IPS-NIHi11 (cell line): ENCODE measurements at regions not wholly inside any gene's neighbourhood (a gene's known extent, or its start where the extent isn't known, plus 50 kb on each side); places are given as distances from the start of the nearest gene placed in this dataset.

ENCODE experiments used
- DNase-seq: peaks from one replicate; pipeline ENCODE4 v3.0.0; 2012; ENCODE audit warnings: mixed read lengths, low spot score

DNA sequence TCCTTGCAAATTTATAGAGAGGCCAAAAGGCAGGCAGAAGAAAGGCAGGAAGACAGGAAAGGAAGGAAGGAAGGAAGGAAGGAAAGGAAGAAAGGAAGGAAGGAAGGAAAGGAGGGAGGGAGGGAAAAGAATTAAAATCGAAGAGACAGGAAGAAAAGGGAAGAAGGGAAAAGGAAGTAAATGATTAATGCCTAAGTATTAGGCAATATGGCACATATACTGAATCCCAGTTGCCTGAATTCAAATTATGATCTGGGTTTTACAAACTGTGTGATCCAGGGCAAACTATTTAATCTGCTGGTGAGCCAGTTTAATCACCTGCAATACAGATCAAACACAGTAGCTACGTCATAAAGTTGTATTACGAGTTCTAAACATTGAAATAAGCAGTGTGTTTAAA is 983.6 kb downstream of the FLRT2 start:
- DNase-seq: no peak

DNA sequence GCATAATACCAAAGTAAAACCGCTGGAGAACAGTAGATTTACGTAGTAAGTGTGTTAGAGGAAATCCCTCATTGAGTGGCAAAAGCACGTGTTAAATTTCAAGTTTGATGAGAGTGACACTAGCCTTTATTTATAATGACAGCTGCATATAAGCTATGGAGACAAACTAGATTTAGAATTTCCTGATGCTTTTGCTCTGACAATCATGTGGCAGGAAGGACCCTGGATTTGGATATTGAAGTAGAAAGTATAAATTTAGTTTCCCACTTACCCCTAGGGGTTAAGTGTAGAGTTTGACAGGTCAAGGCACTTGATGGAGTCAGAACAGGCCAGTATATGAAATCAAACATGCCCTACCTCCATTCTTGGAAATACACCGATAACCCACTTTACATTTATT is 983.1 kb downstream of the FLRT2 start:
- DNase-seq: no peak

DNA sequence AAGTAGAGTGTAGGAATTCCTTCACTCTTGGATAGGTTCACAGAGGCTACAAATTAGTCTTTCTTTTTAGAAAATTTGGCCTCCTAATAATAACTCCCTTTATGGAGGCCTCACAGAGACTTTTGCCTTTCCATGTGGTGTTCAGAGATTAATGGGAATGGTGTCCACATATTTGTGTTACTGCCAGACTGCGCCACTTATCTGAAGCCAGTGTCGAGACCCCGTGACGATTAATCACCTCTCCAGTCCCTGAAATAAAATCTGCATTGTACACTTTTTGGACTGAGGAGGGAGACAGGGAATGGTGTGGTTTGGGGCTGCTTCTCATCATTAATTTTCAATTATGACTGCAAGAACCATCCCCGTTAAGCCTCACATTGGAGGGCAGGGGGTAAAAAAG is 980.5 kb downstream of the FLRT2 start:
- DNase-seq: no peak

DNA sequence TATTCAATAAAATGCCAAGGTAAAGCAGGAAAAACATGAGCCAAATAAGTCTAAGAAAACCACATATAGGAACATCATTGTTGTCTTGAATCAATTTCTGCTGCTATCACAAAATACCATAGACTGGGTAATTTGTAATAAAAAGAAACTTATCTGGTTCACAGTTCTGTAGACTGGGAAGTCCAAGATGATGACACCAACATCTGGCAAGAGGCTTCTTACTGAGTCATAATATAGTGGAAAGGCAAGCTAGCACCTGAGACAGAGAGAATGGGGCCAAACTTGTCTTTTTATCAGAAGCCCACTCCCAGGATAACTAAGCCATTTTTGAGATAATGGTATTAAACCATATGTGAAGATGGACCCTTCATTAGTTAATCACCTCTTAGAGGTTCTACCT is 975.9 kb downstream of the FLRT2 start:
- no peak for DNase-seq

DNA sequence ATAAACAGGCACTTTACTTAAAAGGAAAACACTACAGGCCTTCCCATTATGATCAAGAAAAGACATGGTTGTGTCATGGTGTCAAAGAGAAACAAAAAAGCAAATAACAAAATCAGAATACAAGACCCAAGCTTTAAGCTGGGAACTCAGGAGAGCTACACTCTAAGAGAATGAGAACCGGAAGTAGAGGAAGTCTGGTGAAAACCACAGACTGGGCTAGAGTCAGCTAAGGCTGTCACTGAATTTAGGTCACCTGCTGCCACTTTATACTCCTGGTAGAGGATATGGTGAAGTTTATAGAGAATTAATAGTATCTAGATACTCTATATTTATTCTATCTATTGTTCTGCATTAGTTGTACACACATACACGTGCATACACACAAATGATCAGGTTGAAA is 971.7 kb downstream of the FLRT2 start:
- no peak for DNase-seq

DNA sequence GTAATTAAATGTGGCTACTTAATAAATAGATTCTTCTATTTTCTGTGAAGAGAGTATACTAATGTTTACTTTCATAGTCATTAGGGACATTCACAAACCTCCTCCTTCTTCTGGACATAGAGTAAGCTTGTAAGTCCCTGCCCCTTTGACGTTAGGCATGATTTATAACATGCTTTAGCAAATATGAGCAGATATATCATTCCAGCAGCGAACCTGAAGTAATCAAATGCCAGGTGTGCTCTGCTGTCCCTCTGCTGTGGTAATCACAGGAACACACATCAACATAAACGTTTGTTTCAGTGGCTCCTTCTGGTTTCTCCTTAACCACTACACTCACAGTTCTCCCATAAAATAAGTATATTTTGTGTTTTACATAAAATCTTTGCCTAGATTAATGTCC is 961.8 kb downstream of the FLRT2 start:
- no peak for DNase-seq

DNA sequence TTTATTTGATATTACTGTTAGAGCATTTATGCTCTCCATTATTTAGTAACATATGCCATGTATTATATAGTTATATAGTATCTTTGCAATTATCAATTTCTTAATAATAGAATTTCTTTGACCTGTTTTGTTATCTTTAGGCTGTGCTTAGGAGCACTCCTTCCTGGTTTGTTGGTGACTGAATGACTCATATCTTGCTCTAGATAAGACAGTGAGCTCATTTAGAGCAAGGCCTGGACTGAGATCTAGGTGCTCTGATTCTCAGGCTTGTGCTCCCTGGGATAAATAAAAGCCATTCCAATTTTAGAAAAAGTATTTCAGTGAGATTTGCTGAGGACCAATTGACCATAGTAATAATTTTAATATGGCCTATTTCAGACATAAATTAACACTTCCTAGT is 951.2 kb downstream of the FLRT2 start:
- no peak for DNase-seq

DNA sequence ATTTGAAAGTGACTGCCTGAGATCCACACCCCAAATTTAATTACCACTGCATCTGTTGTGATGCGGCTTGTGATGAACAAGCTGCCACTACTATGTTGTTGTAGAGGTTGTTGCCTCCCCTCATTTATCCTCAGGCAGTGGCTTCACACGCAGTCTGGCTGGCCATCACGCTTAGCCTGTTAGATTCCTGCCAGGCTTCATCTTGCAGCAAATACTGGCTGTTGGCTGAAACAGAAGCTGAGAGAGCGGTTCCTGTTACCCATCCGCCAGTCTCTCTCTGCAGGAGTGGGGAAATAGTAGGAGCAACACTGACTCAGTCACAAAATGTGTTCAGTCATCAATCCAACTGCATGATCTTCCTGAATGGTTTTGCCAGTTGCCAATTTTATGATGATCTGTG is 934.4 kb downstream of the FLRT2 start:
- DNase-seq: no peak

DNA sequence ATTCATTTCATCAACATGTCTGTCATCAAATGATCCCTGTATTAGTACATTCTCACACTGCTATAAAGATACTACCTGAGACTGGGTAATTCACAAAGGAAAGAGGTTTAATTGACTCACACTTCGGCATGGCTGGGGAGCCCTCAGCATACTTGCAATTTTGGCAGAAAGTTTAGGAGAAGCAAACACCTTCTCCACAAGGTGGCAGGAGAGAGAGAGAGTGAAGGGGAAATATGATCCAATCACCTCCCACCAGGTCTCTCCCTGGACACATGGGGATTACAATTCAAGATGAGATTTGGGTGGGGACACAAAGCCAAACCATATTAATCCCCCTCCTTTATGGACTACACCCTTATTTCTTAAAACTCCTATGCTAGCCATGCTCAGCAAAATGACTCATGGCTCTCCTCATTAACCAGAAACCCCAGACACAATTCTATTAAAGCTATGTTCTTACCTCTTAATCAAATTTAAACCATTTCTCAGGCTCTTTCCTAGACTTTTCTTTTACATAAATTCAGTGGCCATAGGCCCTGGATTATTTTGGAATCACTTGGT is 932.3 kb downstream of the FLRT2 start:
- DNase-seq: peak; percentile 12

DNA sequence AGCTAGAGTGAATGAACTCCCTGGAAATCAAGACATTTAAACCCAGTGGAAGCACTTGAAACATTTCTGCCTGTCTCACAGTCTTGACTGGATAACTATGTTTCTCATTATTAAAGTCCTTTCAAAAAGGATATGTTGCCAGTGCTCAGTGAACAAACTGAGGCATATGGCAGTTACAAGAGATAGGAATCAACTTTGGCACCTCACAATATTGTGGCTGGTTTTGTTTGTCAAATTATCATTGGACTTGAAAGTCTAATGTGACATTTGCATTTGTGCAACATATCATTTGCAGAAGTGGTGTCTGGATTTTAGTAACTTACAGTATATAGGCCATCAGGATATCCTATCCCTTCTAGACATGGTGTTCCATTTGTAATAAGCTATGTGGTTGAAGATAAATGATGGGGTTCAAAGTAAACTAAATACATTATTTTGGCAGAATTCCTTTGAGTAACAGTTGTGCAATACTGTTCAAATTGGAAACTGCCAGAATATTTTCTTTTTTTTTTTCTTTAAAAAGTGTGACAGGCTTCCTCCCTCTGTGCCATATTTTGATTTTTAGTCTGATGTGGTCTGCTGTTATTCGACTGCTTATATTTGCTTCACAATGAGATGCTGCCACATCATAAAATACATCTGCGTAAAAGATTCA is 927.7 kb downstream of the FLRT2 start:
- DNase-seq: no peak

DNA sequence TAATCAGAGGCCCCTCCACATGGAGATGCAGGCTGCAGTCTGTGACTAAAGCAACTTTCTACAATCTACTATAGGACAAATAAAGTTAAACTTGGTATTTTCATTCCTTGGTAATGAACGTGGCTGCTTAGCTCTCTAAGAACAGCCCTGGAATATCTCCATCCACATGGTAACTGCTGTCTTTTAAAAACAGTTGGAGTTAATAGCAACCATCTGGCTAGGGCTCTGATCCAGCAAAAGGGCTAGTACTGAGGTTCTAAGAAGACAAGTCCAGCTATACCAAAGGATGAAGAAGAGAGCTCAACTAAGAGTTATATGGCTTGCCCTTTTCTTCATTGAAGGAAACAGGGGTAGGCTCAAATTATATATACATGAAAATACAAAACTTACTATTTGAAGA is 920.1 kb downstream of the FLRT2 start:
- DNase-seq: no peak

DNA sequence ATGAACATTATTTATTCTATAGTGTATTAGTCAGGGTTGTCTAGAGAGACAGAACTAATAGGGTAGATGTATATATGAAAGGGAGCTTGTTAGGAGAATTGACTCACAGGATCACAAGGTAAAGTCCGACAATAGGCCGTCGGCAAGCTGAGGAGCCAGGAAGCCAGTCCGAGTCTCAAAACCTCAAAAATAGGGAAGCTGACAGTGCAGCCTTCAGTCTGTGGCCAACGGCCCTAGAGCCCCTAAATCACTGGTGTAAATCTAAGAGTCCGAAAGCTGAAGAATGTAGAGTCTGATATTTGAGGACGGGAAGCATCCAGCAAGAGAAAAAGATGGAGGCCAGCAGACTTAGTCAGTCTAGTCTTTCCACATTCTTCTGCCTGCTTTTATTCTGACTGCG is 912.2 kb downstream of the FLRT2 start:
- DNase-seq: no peak

DNA sequence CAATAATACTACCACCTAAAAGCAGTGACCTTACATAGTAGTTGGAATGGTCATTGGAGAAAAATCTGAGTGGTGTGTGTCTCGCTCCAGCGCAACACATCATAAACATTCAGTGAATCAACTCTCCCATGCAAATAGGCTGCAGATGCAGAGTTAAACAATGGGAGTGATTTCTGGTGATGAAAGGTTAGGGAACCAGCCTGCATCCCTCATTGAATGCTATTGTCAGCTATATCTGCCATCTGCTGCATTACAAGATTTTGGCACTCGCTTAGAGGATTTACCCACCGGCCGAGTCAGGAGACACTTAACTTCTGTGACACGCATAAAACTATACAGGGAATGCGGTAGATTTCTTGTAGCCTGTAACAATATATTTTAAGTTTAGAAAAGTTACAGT is 900.9 kb downstream of the FLRT2 start:
- DNase-seq: no peak

DNA sequence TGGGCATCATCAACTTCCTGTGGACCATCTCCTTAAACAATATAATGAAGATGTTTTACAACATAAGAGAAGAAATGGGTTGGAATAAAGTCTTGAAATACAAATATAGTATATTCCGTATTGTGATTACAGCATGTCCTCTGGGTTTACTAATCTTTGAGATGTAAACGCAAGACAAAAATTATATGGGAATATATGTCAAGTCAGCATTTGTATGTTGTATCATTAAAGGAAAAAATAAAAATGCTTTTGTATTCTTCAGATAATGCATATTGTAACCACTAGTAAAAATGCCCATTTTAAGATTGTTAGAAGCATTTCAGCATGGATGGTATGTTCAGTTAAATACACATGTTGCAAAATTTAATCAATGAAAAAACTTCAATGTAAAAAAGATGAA is 893.3 kb downstream of the FLRT2 start:
- no peak for DNase-seq

DNA sequence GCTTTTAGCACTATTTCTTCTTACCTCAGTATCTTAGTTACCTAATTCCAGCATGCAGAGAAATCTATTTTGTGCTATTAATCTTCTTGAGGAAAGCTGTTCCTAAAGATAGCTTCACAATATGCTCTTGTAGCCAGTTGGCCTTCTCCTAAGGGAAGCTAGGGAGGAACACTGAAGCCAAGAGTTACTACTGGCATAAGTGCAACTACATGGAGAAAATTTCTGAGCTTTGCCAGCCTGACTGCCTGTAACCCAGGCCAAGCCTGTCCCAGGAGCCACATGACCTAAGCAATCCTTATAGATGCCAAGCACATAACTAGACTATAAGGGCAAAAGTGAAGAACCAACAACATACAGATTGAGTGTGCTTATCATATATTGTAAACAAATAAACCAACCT is 890.2 kb downstream of the FLRT2 start:
- no peak for DNase-seq

DNA sequence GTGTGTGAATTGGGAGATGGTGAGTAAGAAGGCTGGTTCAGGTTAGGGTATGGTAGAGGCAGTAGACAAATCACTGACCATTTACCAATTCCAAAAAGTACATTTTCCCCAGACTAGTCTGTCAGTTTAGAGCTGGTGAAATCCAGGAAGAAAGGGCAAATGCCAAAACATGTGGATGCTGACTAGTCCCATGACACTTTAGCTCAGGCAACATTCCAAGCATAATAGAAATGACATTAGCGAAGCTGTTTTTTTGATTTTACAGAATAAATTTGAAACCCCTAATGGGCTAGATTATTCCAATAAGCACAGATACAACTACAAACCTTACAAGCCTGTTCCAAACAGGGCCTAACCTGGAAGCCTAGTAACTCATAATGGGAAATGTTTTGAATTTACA is 884.2 kb downstream of the FLRT2 start:
- no peak for DNase-seq

DNA sequence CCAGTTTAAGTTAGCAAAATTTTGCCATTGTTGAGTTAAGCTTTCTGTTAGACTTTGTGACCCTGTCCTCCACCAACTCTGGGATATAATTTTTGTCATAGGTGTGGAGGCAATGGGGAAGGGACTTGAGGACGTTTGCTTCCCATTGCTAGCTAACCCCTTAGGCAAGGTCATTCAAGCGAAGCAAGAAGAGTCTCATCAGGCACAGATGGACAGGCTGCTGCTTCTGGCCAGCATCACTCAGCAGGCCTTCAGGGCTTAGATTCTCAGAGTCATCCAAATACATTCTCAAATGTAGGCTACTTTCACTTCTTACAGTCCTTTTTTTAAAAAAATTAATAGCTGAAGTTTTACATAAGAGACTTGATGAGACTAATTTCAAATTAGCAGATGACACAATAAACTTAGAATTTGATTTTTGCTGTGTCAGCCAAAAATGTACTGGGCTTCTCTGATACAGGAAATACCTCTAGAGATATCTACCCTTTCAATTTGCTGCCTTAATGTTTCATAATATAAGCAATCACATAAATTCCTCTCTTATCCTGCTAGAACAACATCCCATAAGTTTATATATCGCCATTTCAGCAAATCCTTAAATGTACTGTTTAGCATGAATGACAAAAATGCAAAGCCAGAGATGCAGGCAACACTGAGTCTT is 875.2 kb downstream of the FLRT2 start:
- DNase-seq: no peak

DNA sequence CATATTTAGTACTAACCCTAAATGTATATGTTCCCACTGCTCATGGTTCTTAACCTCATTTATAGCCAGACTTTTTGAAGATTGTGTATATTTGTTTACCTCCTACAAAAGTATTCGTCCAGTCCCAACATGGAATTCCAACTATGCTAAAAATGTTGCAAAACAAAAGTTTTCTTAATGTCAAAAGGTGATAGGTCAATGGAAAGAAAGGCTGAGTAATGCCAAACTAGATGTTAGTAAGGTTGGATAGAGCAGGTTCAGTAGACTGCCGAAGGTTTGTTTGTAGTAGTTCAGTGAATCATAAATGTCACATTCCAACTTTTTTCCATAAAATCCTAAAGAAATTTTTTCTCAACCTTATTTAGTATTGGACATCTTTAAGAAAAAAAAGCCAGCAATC is 874.5 kb downstream of the FLRT2 start:
- no peak for DNase-seq

DNA sequence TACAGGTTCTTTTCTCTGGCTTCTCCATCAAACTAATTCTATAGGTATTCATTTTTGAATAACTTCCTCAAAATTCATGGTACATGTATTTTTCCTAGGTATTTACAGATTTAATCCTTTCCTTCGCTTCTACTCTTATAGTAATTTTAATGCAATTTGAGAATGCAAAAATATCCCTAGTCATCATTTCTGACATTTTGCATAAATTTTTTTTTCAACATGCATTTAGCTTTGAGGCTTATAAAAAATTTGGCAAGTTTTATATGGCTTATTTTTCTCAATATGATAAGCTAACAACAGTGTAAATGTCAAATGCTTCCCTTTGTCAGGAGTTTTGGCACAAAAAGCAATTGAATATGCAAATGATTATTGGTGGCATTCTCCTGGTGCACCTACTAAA is 872.6 kb downstream of the FLRT2 start:
- no peak for DNase-seq

DNA sequence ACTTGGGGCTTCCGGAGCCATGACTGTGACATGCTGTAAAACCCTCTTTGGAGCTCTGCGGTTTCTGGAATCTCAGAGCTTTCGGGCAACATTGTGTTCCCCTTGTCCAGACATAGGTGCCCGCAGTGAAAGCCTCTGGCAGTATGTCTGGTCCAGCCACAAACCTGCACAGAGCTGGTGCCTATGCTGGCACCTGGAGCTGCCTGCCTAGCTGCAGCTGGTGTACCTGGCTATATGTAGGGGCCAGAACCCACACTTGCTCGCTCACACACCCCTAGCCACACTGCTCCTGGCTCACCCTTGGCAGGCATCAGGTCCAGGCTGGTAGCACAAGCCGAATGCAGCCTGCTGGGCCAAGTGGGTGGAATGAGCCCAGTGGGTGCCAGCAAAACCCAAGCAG is 861.1 kb downstream of the FLRT2 start:
- DNase-seq: no peak

DNA sequence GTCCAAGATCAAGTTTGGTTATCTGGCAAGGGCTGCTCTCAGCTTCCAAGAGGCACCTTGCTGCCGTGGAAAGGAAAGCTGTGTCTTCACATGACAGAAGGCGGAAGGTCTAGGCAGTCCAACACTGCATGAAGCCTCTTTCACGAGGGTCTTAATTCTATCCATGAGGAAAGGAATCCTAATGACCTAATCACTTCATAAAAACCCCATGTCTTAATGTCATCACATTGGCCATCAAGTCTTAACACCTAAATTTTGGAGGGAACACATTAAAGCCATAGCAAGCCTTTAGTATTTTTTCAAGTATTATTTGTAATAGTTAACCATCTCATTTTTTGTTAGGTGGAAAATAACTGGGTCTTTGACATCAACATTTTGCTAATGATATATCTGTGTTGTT is 858.3 kb downstream of the FLRT2 start:
- no peak for DNase-seq

DNA sequence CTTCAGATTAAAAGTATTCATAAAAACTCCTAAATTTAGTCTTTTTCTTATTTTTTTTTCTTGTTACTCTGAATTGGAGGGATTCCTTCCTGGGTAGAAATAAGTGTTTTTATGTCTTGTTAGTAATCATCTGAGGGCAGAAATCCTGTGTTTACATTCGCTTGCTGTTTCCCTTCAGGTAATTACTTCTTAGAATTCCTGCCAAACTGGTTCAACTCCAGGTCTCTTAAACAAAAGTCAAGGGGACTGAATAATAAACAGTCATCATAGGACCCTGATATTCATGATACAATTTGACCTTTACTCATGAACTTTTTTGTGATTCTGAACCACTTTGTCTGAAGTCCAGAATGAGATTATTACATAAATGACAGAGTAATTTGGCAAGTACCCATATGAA is 843.9 kb downstream of the FLRT2 start:
- DNase-seq: no peak

DNA sequence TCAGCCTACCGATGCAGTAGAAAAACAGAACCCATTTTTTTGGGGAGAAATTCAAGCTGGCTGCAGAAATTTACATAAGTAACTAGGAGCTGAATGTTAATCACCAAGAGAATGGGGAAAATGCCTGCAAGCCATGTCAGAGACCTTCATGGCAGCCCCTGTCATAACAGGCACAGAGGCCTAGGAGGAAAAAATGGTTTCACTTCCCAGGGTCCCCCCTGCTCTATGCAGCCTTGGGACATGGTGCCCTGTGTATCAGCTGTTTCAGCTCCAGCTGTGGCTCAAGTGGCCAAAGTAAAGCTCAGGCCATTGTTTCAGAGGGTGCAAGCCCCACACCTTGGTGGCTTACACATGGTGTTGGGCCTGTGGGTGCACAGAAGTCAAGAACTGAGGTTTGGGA is 842.5 kb downstream of the FLRT2 start:
- DNase-seq: no peak

DNA sequence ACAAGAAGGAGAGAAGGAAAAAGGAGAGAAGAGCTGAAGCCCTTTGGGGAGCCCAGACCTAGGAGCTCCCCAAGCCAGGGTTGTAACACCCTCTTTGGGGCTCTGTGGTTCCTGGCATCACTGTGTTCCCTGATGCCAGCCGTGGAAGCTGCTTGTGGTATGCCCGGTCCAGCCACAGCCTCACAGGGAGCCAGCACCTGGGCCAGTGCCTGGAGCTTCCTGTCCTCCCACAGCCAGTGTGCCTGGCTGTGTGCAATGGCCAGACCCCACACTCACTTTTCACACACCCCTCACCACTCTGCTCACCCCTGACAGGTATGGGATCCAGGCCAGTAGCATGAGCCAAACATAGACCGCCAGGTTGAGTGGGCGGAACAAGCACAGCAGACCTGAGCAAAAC is 834.7 kb downstream of the FLRT2 start:
- DNase-seq: no peak
